Liver (tissue), 3 donors: ENCODE measurements at regions not wholly inside any gene's neighbourhood (a gene's known extent, or its start where the extent isn't known, plus 50 kb on each side); places are given as distances from the start of the nearest gene placed in this dataset.

Experiments
- EGR1 ChIP-seq, 2 donors: IDR thresholded peaks; 2 replicates each; pipeline ENCODE4 v1.6.1; 2016 to 2018; ENCODE audit warnings: antibody characterized with exemption in 2 of 2, low read depth in 2 of 2
- FOXA1 ChIP-seq: IDR thresholded peaks from 2 replicates; pipeline ENCODE4 v1.6.1; 2016; ENCODE audit warnings: antibody characterized with exemption
- GABPA ChIP-seq, 2 donors: IDR thresholded peaks in 1 of 2; conservative IDR thresholded peaks in 1 of 2; 2 replicates each; pipeline ENCODE4 v1.6.1; 2016; ENCODE audit warnings: antibody characterized with exemption in 2 of 2, mild to moderate bottlenecking in 1 of 2, moderate library complexity in 1 of 2
- JUND ChIP-seq, 2 donors: IDR thresholded peaks; 2 replicates each; pipeline ENCODE4 v1.6.1; 2016; ENCODE audit warnings: antibody characterized with exemption in 2 of 2
- RAD21 ChIP-seq, 2 donors: IDR thresholded peaks; 2 replicates each; pipeline ENCODE4 v1.6.1; 2016; ENCODE audit warnings: antibody characterized with exemption in 2 of 2, mild to moderate bottlenecking in 2 of 2
- RXRA ChIP-seq, 2 donors: IDR thresholded peaks; 2 replicates each; pipeline ENCODE4 v1.6.1; 2017 to 2018; ENCODE audit warnings: antibody characterized with exemption in 2 of 2, mild to moderate bottlenecking in 1 of 2
- SP1 ChIP-seq: IDR thresholded peaks from 2 replicates; pipeline ENCODE4 v1.6.1; 2018; ENCODE audit warnings: antibody characterized with exemption, mild to moderate bottlenecking
- TAF1 ChIP-seq: conservative IDR thresholded peaks from 2 replicates; pipeline ENCODE4 v1.6.1; 2016; ENCODE audit warnings: antibody characterized with exemption, mild to moderate bottlenecking
- YY1 ChIP-seq: IDR thresholded peaks from 2 replicates; pipeline ENCODE4 v1.6.1; 2016; ENCODE audit warnings: antibody characterized with exemption, mild to moderate bottlenecking
- TF ChIP-seq, protein P1 (sequence below): IDR thresholded peaks from 2 replicates; pipeline ENCODE4 v1.6.1; 2016; ENCODE audit warnings: antibody characterized with exemption
- TF ChIP-seq, protein P2 (sequence below): fragments of 150-350 bp; IDR thresholded peaks from 2 replicates; pipeline ENCODE4 v1.5.1; 2017; ENCODE audit warnings: improper control_type of control experiment, low read depth, low read length; ENCODE audit not compliant: missing input control
- TF ChIP-seq, protein P3 (sequence below): IDR thresholded peaks from 2 replicates; pipeline ENCODE4 v1.6.1; 2016; ENCODE audit warnings: antibody characterized with exemption, mild to moderate bottlenecking
- TF ChIP-seq, protein P4 (sequence below): IDR thresholded peaks from 2 replicates; pipeline ENCODE4 v1.6.1; 2016; ENCODE audit warnings: antibody characterized with exemption
- TF ChIP-seq, protein P5 (sequence below): IDR thresholded peaks from 2 replicates; pipeline ENCODE4 v1.6.1; 2016; ENCODE audit warnings: antibody characterized with exemption
- donor health status: healthy.
- donor health status: healthy.

DNA sequence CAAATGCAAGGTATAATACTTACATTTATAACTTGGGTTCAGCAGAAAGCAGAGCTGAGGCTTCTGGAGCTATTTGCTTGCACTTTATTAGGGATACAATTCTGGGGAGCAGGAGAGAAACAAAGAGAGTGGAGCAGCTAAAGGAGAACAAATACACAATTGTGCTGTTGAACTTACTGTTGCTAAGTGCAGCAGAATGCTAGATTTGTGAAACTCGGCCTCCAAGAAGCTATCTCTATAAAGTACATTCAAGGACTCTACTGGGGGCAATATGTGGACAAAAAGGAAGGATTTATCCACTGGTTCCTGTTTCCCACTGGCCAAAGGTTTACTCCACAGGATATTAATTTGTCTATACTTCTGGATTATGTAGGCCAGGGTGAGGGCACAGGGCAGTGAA is 86.8 kb downstream of the PPP1R2C start:
- no peak for TF ChIP-seq TAF1
- TF ChIP-seq, protein P1, sequence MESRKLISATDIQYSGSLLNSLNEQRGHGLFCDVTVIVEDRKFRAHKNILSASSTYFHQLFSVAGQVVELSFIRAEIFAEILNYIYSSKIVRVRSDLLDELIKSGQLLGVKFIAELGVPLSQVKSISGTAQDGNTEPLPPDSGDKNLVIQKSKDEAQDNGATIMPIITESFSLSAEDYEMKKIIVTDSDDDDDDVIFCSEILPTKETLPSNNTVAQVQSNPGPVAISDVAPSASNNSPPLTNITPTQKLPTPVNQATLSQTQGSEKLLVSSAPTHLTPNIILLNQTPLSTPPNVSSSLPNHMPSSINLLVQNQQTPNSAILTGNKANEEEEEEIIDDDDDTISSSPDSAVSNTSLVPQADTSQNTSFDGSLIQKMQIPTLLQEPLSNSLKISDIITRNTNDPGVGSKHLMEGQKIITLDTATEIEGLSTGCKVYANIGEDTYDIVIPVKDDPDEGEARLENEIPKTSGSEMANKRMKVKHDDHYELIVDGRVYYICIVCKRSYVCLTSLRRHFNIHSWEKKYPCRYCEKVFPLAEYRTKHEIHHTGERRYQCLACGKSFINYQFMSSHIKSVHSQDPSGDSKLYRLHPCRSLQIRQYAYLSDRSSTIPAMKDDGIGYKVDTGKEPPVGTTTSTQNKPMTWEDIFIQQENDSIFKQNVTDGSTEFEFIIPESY = no peak
- TF ChIP-seq, protein P2, sequence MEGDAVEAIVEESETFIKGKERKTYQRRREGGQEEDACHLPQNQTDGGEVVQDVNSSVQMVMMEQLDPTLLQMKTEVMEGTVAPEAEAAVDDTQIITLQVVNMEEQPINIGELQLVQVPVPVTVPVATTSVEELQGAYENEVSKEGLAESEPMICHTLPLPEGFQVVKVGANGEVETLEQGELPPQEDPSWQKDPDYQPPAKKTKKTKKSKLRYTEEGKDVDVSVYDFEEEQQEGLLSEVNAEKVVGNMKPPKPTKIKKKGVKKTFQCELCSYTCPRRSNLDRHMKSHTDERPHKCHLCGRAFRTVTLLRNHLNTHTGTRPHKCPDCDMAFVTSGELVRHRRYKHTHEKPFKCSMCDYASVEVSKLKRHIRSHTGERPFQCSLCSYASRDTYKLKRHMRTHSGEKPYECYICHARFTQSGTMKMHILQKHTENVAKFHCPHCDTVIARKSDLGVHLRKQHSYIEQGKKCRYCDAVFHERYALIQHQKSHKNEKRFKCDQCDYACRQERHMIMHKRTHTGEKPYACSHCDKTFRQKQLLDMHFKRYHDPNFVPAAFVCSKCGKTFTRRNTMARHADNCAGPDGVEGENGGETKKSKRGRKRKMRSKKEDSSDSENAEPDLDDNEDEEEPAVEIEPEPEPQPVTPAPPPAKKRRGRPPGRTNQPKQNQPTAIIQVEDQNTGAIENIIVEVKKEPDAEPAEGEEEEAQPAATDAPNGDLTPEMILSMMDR = no peak
- no peak for TF ChIP-seq EGR1 (IDR thresholded peaks at IDR 0.05; ENCODE audit: low read depth in 2 of 2)
- no peak for TF ChIP-seq GABPA (IDR thresholded peaks at IDR 0.05 in 1 of 2, conservative IDR thresholded peaks at IDR 0.05 in 1 of 2)
- no peak for TF ChIP-seq FOXA1
- no peak for TF ChIP-seq RAD21 (IDR thresholded peaks at IDR 0.05)
- TF ChIP-seq, protein P3, sequence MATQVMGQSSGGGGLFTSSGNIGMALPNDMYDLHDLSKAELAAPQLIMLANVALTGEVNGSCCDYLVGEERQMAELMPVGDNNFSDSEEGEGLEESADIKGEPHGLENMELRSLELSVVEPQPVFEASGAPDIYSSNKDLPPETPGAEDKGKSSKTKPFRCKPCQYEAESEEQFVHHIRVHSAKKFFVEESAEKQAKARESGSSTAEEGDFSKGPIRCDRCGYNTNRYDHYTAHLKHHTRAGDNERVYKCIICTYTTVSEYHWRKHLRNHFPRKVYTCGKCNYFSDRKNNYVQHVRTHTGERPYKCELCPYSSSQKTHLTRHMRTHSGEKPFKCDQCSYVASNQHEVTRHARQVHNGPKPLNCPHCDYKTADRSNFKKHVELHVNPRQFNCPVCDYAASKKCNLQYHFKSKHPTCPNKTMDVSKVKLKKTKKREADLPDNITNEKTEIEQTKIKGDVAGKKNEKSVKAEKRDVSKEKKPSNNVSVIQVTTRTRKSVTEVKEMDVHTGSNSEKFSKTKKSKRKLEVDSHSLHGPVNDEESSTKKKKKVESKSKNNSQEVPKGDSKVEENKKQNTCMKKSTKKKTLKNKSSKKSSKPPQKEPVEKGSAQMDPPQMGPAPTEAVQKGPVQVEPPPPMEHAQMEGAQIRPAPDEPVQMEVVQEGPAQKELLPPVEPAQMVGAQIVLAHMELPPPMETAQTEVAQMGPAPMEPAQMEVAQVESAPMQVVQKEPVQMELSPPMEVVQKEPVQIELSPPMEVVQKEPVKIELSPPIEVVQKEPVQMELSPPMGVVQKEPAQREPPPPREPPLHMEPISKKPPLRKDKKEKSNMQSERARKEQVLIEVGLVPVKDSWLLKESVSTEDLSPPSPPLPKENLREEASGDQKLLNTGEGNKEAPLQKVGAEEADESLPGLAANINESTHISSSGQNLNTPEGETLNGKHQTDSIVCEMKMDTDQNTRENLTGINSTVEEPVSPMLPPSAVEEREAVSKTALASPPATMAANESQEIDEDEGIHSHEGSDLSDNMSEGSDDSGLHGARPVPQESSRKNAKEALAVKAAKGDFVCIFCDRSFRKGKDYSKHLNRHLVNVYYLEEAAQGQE = no peak
- no peak for TF ChIP-seq SP1
- TF ChIP-seq JUND (IDR thresholded peaks at IDR 0.05) = no peak
- TF ChIP-seq, protein P4, sequence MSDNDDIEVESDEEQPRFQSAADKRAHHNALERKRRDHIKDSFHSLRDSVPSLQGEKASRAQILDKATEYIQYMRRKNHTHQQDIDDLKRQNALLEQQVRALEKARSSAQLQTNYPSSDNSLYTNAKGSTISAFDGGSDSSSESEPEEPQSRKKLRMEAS = no peak
- TF ChIP-seq YY1 = no peak
- TF ChIP-seq, protein P5, sequence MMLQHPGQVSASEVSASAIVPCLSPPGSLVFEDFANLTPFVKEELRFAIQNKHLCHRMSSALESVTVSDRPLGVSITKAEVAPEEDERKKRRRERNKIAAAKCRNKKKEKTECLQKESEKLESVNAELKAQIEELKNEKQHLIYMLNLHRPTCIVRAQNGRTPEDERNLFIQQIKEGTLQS = no peak
- TF ChIP-seq RXRA (IDR thresholded peaks at IDR 0.05) = no peak
